Testis (tissue), 2 donors: ENCODE measurements at regions not wholly inside any gene's neighbourhood (a gene's known extent, or its start where the extent isn't known, plus 50 kb on each side); places are given as distances from the start of the nearest gene placed in this dataset.

Experiments used
- DNase-seq: peaks from one replicate; pipeline ENCODE4 v3.0.0-alpha.2; 2019
- H3K27ac ChIP-seq, 2 donors: fragments of 200-600 bp; sonication (generic); one replicate each; pipeline ENCODE4 v1.5.1; 2019
- H3K27me3 ChIP-seq: fragments of 200-600 bp; sonication (generic); one replicate; pipeline ENCODE4 v1.5.1; 2019
- H3K36me3 ChIP-seq: fragments of 200-600 bp; sonication (generic); one replicate; pipeline ENCODE4 v1.5.1; 2017; ENCODE audit warnings: low read depth; ENCODE audit errors: missing control alignments
- H3K4me1 ChIP-seq: fragments of 200-600 bp; sonication (generic); one replicate; pipeline ENCODE4 v1.5.1; 2019
- H3K4me3 ChIP-seq, 2 donors: fragments of 200-600 bp; sonication (generic); one replicate each; pipeline ENCODE4 v1.5.1; 2017 to 2019
- H3K9me3 ChIP-seq: fragments of 200-600 bp; sonication (generic); one replicate; pipeline ENCODE4 v1.5.1; 2017
- POLR2A ChIP-seq: fragments of 450-650 bp; IDR thresholded peaks from one replicate; pipeline ENCODE4 v1.6.1; 2017; ENCODE audit warnings: antibody characterized with exemption, mild to moderate bottlenecking, moderate library complexity
- WGBS, 2 donors: methylation state at CpG; one replicate each; pipeline ENCODE4 v1.1.5; 2018; 5-methylcytosine and 5-hydroxymethylcytosine counted together
- intact Hi-C: fragments of 100-400 bp; cut with DNase I; formaldehyde crosslinking; loops from one replicate; pipeline ENCODE4 v1.15.1; 2023; ENCODE audit warnings: low total_unique reads
- TF ChIP-seq, protein P1 (sequence below), 3 experiments: fragments of 450-650 bp in 2 of 3; fragments of 200-600 bp in 1 of 3; sonication (generic) in 1 of 3; IDR thresholded peaks; one replicate each; pipeline ENCODE4 v1.5.1; 2016 to 2019; ENCODE audit warnings: antibody characterized with exemption in 3 of 3, mild to moderate bottlenecking in 2 of 3, moderate library complexity in 1 of 3

DNA sequence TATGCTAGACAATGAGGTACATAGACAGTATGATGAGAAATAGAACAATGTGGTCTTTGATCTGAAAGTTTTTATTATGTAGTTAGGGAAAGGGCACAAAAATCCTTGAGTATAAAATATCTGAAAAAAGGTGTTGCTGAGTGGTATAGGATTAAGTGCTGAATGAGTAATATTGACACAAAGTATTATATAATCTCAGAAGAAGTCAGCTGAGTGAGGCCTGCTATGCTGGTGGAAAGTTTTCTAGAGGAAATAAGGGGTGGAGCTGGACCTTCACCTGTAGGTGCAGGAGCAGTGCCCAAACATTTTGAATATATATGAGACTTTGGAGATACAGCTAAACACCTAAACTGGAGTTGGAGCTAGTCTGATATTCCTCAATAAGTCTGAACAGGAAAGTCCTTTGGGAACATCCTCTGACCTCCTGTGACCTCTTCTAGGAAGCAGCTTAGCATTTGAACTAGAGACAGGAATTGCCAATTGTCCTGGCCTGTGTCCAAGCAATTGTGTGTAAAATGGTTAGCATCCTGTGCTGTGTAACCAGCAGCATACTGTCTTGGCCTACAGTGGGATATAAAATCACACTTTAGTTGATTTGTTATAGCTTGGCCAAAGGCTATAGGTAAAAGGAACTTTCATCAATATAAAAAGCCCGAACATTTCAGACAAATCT lies 285.3 kb downstream of the ANKRD50 start:
- Histone ChIP-seq H3K36me3 (no peaks in the 10 kb centered on the region), H3K27me3 (no peaks in the 10 kb centered on the region), H3K4me1 (no peaks in the 10 kb centered on the region), H3K4me3 (no peak overlapping the region), H3K27ac (no peak overlapping the region), H3K9me3 (no peaks in the 10 kb centered on the region)
- intact Hi-C loops: no loop called here
- 93 to 100% methylated on average over 1 of the region's 1 CpG for WGBS, 2 donors
- TF ChIP-seq, protein P1, sequence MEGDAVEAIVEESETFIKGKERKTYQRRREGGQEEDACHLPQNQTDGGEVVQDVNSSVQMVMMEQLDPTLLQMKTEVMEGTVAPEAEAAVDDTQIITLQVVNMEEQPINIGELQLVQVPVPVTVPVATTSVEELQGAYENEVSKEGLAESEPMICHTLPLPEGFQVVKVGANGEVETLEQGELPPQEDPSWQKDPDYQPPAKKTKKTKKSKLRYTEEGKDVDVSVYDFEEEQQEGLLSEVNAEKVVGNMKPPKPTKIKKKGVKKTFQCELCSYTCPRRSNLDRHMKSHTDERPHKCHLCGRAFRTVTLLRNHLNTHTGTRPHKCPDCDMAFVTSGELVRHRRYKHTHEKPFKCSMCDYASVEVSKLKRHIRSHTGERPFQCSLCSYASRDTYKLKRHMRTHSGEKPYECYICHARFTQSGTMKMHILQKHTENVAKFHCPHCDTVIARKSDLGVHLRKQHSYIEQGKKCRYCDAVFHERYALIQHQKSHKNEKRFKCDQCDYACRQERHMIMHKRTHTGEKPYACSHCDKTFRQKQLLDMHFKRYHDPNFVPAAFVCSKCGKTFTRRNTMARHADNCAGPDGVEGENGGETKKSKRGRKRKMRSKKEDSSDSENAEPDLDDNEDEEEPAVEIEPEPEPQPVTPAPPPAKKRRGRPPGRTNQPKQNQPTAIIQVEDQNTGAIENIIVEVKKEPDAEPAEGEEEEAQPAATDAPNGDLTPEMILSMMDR (IDR thresholded peaks at IDR 0.05): no peak
- no peak for TF ChIP-seq POLR2A
- DNase-seq: no peak

DNA sequence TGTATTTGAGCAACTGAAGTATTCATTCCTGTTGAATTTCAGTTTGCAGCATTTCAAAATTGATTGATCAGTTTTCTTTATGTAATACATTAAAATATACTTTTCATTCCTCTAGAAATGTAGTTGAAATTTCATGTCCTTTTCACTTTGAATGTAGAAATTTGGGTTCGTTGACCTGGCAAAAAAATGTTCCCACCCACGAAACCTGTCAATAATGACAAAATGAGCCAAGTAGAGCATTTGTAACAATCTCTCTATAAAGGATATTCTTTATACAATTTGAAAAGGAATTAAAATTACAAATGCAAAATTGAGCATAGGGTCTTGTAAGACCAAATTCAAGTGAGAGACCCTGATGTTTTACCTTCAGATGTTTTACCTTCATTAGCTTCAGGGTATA lies 283.9 kb downstream of the ANKRD50 start:
- H3K27ac ChIP-seq: no peak overlapping the region

GRCh38 chr4:124429746-124430250 lies 282.7 kb downstream of the ANKRD50 start:
- intact Hi-C loops: no loop called here

More for the DNA sequence above, 283.9 kb downstream of the ANKRD50 start:
- no peaks in the 10 kb centered on the region for H3K4me1 ChIP-seq
- no peak for DNase-seq
- intact Hi-C loops: no loop called here
- H3K4me3 ChIP-seq: no peak overlapping the region
- TF ChIP-seq, protein P1 (IDR thresholded peaks at IDR 0.05): no peak
- TF ChIP-seq POLR2A: no peak
- no peaks in the 10 kb centered on the region for H3K27me3 ChIP-seq
- WGBS, 2 donors: 88 to 93% methylated on average over 2 of the region's 2 CpGs
- H3K9me3 ChIP-seq: no peaks in the 10 kb centered on the region
- H3K36me3 ChIP-seq: no peaks in the 10 kb centered on the region

DNA sequence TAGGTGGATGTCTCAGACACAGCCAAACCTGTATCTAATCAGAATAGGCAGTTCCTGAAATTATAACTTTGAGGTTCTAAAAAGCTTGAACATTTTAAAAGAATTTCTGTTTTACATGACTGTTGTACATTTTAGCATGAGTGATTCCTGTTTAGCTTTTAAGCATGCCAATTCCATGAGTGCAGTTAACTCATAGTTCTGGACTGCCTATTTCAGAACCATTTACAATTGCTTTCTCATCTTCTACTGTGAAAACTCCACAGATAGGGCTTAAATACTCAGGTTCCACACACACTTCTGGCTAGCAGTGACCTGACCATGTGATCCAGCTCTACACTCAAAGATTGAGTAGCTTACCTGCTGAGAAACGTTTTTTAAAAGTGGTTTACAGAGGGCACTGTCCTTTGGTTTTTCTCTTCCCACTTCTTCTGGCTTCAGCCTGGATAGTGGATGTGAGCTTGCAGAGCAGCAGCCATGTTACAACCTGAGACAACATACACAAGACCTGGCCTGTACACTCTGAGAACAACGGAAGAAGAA lies 280.8 kb downstream of the ANKRD50 start:
- H3K27ac ChIP-seq: no peak overlapping the region
- no peak for DNase-seq
- H3K9me3 ChIP-seq: no peaks in the 10 kb centered on the region
- H3K27me3 ChIP-seq: no peaks in the 10 kb centered on the region
- intact Hi-C loops: no loop called here
- no peak overlapping the region for H3K4me3 ChIP-seq
- TF ChIP-seq POLR2A: no peak
- TF ChIP-seq, protein P1 (IDR thresholded peaks at IDR 0.05): no peak
- WGBS, 2 donors: 75 to 81% methylated on average over 2 of the region's 2 CpGs
- no peaks in the 10 kb centered on the region for H3K4me1 ChIP-seq
- H3K36me3 ChIP-seq: no peaks in the 10 kb centered on the region

More at GRCh38 chr4:124429746-124430250, 282.7 kb downstream of the ANKRD50 start:
- Histone ChIP-seq H3K9me3 (no peaks in the 10 kb centered on the region), H3K27me3 (no peaks in the 10 kb centered on the region), H3K4me1 (no peaks in the 10 kb centered on the region), H3K4me3 (no peak overlapping the region), H3K27ac (no peak overlapping the region), H3K36me3 (no peaks in the 10 kb centered on the region)
- no peak for DNase-seq
- no peak for TF ChIP-seq POLR2A
- TF ChIP-seq, protein P1 (IDR thresholded peaks at IDR 0.05): no peak
- 73 to 79% methylated on average over 2 of the region's 2 CpGs for WGBS, 2 donors

GRCh38 chr4:124432500-124432899 lies 280.0 kb downstream of the ANKRD50 start:
- Histone ChIP-seq H3K36me3 (no peaks in the 10 kb centered on the region), H3K4me1 (no peaks in the 10 kb centered on the region), H3K27me3 (no peaks in the 10 kb centered on the region), H3K4me3 (no peak overlapping the region), H3K9me3 (no peaks in the 10 kb centered on the region), H3K27ac (no peak overlapping the region)
- 46 to 62% methylated on average over 4 of the region's 4 CpGs for WGBS, 2 donors
- DNase-seq: no peak
- intact Hi-C loops: no loop called here
- TF ChIP-seq, protein P1 (IDR thresholded peaks at IDR 0.05): no peak
- no peak for TF ChIP-seq POLR2A
